MM.1S (cell line): ENCODE measurements at regions not wholly inside any gene's neighbourhood (a gene's known extent, or its start where the extent isn't known, plus 50 kb on each side); places are given as distances from the start of the nearest gene placed in this dataset.
"Not testable (repeated sequence)": the region's sequence is repeated elsewhere in the genome, so short reads cannot be mapped to it uniquely, and the experiment has no call there.

Source experiments
- CTCF ChIP-seq: fragments of 300-600 bp; sonication (generic); IDR thresholded peaks from 2 replicates; pipeline ENCODE4 v1.5.1; 2016; ENCODE audit warnings: antibody characterized with exemption, low read length, mixed read lengths
- EZH2 ChIP-seq: fragments of 300-600 bp; sonication (generic); optimal IDR thresholded peaks from 2 replicates; pipeline ENCODE3; 2017; ENCODE audit warnings: low read depth, mild to moderate bottlenecking, antibody characterized with exemption, low read length, mixed read lengths

GRCh38 chr2:110394769-110395168 is 77.8 kb downstream of the LIMS4 start:
- TF ChIP-seq CTCF, EZH2: not testable (repeated sequence)
